ENCODE measurements at regions not wholly inside any gene's neighbourhood (a gene's known extent, or its start where the extent isn't known, plus 50 kb on each side); places are given as distances from the start of the nearest gene placed in this dataset.
"Not testable (repeated sequence)": the region's sequence is repeated elsewhere in the genome, so short reads cannot be mapped to it uniquely, and the experiment has no call there.

DNA sequence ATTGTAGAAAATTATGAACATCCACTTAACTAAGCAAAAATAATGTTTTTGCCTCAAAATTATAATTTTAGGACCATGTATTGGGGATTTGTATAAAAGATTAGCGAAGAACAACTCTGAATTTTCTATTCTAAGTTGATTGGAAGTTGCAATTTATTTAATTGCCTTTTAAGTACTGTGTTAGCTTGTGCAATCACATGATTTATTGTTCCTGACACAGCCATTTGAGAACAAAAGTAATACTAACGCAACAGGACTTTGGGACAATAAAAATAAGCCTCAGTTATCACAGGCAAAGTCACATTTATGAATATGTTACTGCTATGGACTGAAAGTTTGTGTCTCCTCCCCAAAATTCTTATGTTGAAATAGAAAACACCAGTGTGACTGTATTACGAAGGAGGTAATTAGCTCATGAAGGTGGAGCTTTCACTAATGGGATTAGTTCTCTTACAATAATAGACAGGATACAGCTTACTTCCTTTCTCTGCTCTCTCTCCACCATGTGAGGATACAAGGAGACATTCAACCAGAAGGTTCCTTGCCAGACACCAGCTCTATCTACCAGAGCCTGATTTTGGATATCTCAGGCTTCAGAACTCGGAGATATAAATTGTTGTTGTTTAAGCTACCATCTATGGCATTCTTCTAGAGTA is 745.9 kb downstream of the ZBBX start:
- no peak overlapping the region for H3K4me3 ChIP-seq (ENCODE audit: low read depth, low read length)
- in situ Hi-C loops (cut with HindIII; ENCODE audit: low sequenced_read_pairs), result no loop called here
- no peak for DNase-seq (ENCODE audit: low read depth, low spot score)
- TF ChIP-seq, protein P1, sequence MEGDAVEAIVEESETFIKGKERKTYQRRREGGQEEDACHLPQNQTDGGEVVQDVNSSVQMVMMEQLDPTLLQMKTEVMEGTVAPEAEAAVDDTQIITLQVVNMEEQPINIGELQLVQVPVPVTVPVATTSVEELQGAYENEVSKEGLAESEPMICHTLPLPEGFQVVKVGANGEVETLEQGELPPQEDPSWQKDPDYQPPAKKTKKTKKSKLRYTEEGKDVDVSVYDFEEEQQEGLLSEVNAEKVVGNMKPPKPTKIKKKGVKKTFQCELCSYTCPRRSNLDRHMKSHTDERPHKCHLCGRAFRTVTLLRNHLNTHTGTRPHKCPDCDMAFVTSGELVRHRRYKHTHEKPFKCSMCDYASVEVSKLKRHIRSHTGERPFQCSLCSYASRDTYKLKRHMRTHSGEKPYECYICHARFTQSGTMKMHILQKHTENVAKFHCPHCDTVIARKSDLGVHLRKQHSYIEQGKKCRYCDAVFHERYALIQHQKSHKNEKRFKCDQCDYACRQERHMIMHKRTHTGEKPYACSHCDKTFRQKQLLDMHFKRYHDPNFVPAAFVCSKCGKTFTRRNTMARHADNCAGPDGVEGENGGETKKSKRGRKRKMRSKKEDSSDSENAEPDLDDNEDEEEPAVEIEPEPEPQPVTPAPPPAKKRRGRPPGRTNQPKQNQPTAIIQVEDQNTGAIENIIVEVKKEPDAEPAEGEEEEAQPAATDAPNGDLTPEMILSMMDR (IDR thresholded peaks at IDR 0.05; ENCODE audit: low read depth, low read length), result no peak

DNA sequence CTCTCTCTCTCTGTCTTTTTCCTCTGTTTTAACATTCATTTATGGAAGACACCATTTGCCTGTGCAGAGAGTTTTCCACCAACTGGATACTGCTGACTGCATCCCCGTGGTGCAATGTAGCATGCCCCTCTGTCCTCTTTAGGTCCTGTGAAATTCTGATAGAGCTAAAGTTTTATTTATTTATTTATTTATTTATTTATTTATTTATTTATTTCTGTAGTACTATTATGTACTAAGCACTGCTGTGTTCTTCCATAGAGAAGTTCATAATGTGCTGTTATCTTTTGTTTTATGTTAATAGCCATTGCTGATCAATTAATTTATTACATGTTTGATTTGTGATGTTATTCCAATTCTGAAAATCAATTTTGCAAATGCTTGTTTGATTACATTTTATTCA is 749.9 kb downstream of the ZBBX start:
- TF ChIP-seq, protein P1 (IDR thresholded peaks at IDR 0.05; ENCODE audit: low read depth, low read length), result no peak
- in situ Hi-C loops (cut with HindIII; ENCODE audit: low sequenced_read_pairs), result no loop called here
- H3K4me3 ChIP-seq (ENCODE audit: low read depth, low read length), result no peak overlapping the region
- DNase-seq (ENCODE audit: low read depth, low spot score), result no peak

DNA sequence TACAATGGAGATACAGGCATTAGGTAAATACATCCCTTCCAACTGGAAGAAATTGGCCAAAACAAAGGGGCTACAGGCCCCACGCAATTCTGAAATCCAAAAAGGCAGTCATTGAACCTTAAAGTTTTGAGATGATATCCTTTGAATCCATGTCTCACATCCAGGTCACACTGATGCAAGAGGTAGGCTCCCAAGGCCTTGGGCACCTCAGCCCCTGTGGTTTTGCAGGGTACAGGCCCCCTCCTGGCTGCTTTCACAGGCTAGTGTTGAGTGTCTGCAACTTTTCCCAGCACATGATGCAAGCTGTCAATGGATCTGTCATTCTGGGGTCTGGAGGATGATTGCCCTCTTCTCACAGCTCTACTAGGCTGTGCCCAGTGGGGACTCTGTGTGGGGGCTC is 766.7 kb downstream of the ZBBX start:
- no peak overlapping the region for H3K4me3 ChIP-seq (ENCODE audit: low read depth, low read length)
- DNase-seq (ENCODE audit: low read depth, low spot score), result no peak
- in situ Hi-C loops (cut with HindIII; ENCODE audit: low sequenced_read_pairs), result no loop called here
- TF ChIP-seq, protein P1 (IDR thresholded peaks at IDR 0.05; ENCODE audit: low read depth, low read length), result no peak

- DNase-seq (ENCODE audit: low read depth, low spot score); H3K4me3 ChIP-seq (ENCODE audit: low read depth, low read length); in situ Hi-C loops (cut with HindIII; ENCODE audit: low sequenced_read_pairs): not testable (repeated sequence)
These were observed 767.3 kb downstream of the ZBBX start for GRCh38 chr3:166612761-166613160.

- H3K4me3 ChIP-seq (ENCODE audit: low read depth, low read length), result no peak overlapping the region
- no peak for DNase-seq (ENCODE audit: low read depth, low spot score)
- in situ Hi-C loops (cut with HindIII; ENCODE audit: low sequenced_read_pairs), result no loop called here
- TF ChIP-seq, protein P1 (IDR thresholded peaks at IDR 0.05; ENCODE audit: low read depth, low read length), result no peak
These were observed 770.8 kb upstream of the BCHE start for GRCh38 chr3:166607933-166608521.

GRCh38 chr3:166606988-166607387 is 769.8 kb upstream of the BCHE start:
- no peak for DNase-seq (ENCODE audit: low read depth, low spot score)
- H3K4me3 ChIP-seq (ENCODE audit: low read depth, low read length), result no peak overlapping the region
- in situ Hi-C loops (cut with HindIII; ENCODE audit: low sequenced_read_pairs), result no loop called here
- TF ChIP-seq, protein P1 (IDR thresholded peaks at IDR 0.05; ENCODE audit: low read depth, low read length), result no peak

GRCh38 chr3:166593776-166594175 is 756.6 kb upstream of the BCHE start:
- in situ Hi-C loops (cut with HindIII; ENCODE audit: low sequenced_read_pairs), result no loop called here
- no peak for DNase-seq (ENCODE audit: low read depth, low spot score)
- H3K4me3 ChIP-seq (ENCODE audit: low read depth, low read length), result no peak overlapping the region
- TF ChIP-seq, protein P1 (IDR thresholded peaks at IDR 0.05; ENCODE audit: low read depth, low read length), result no peak

All from astrocyte of the spinal cord (primary cell).